HG03025 (cell line): ENCODE measurements at regions not wholly inside any gene's neighbourhood (a gene's known extent, or its start where the extent isn't known, plus 50 kb on each side); places are given as distances from the start of the nearest gene placed in this dataset.

Experiments used
- ATAC-seq: cut with Tn5 transposase; IDR thresholded peaks from one replicate; pipeline ENCODE4 v1.9.1; 2021; ENCODE audit warnings: mild to moderate bottlenecking, moderate library complexity; ENCODE audit not compliant: unreplicated experiment, low FRiP score

DNA sequence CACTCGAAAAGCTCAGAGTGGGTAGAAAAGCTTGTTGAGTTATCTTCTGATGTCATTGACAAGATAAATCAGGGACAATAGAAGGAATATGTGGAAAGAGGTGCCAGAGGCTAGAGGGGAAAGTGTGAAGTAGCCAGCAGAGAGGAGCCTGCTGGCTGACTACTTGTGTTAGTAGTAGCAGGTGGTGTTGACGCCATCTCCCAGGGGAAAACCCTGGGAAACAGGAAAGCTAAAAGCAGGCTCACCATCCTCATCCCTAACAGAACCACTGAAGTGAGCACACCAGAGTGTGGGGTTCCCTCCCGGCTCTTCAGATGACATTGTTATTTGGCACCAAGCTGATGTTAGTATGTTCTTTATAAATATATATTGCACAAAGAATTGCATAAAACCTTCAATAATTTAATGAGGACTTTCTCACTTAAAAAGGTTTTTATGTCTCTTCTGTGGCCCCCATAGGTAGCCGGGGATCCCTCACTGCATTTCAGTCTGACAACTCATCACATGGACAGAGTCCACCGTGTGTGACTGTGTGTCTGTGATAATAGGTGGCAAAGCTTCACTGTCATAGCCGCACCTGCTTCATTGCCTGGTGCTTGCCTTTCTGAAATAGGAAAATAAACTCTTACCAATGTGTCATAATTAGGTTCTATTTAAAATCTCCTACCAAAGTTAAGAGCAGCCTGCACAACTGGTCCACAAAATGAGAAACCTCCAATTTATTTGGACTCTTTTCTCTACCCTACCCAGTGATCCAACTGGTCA lies 63.2 kb upstream of the TOP3B start:
- ATAC-seq = no peak

DNA sequence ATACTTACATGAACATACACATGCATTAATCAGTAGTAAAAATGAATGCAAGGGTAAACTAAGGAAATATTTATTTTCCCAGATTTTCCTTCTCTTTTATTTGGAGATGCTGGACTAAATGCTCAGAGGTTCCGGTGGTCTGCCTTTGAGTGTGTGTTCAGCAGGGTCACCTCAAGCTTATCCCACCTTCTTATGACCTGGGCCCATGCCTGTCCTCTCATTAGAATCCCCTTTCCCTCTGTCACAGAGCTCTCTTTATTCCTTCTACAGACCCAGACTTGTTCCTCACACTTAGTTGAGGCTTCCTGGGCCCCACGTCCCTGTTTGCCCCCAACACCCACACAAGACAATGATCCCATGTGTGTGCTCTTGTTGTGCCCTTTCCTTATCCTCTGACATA lies 61.6 kb upstream of the TOP3B start:
- no peak for ATAC-seq

DNA sequence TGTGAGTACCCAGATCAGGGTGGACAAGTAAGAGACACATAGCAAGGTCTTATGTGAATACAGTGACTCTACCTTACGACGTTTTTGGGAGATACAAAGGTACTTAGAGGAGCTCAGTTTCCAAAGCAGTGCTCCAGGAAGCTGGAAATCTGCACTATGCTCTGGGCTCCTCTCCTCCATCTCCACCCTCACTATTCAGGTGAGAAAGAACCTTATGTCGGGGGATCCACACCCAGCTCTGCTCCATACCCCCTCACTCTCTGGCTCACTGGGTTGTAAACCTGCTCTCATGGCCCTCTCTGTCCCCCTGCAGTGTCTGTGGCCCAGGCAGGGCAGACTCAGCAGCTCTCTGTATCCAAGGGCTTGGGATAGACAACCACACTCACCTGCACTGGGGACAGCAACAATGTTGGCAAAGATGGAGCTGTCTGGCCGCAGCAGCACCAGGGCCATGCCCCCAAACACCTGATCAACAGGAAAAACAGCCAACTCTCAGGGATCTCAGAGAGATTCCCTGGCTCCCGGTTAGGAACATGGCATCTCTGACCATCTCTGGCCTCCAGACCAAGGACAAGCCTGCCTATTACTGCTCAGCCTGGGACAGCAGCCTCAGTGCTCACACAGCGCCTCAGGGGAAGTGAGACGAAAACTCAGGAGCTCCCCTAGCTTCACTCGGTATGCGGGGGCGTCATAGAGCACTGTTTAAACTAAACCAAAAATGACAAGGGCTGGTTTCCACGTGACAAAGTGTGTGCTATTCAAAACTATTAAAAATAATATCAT lies 60.9 kb upstream of the TOP3B start:
- ATAC-seq = no peak

DNA sequence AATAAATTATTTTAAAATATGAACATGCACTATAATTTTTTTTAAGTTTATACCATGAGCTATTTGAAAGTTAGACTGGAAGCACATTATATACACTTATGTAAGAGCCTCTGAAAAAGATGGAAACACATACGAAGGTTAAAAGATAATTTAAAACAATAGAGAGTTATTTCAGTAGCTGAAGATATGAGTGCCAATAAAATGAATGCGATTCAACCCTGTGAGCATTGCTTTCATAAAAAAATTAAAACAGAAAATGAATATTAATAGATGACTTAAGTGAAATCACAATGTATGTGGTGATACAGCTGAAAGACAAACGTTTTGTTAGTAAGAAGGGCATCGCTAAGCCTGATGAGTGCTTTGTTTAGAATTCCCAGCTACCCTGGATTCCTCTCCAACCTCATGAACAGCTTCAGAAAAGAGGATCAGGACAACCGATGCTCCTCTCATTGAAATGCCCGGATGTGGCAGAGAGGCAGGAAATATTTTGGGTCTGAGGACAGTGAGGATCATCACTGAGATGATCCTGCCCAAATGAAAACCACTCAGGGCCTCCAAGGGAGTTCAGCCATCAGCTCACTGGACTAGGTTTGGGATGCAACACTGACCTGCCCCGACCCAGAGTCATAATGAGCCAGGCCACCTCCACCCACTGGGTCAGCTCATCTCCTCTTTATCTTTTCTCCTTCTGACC lies 60.2 kb upstream of the TOP3B start:
- ATAC-seq = no peak

DNA sequence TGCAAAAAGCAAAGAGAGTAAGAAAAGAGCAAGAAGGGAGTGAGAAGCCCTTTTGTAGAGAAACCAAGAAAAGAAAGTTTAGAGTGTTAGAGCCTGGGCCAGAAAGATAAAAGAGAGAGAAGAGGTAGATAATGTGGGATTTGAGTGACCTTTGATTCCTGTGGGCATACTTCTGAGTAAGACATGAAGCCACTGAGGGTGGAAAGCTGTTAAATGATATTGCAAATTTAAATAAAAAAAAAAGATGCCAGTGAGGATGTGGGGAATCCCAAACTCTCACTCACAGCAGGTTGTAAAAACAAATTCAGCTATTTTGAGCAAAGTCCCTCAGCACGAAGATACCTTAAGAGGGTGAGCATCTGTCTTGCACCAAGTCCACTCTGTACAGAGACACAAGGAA lies 59.4 kb upstream of the TOP3B start:
- no peak for ATAC-seq

DNA sequence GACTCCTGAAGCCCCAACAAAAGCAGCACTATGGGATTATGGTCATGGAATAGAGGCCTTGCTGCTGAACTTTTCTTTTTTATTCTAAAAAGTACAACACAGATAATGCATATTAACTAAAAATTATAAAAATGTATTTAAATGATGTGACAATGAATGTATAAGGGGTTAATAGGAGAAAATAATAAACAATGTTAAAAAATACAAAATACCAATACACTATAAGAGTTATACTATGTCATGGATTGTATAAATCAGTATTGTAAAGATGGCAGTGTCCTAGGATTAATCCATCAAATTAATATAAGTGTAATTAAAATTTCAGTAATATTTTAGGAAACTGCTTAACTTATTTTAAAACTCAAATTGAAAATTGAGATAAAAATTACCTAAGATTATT lies 58.3 kb upstream of the TOP3B start:
- no peak for ATAC-seq

DNA sequence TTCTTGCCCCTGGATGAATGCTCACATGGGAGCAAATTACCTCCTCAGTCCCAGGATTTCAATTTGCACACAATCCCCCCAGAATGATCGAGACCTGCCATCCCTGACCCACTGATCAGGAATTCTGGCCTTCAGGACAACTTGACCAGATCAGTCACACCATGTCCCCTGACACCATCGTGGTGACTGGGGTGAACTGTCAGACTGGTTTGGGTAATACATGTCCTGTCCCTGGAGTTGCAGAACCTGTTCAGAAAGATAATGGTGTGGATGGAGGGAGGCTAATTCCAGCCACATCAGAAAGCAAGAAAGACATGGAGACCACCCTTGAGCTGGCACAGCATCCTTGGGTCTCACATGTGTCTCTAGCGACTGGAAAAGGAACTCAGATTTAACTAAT lies 57.9 kb upstream of the TOP3B start:
- ATAC-seq = no peak

DNA sequence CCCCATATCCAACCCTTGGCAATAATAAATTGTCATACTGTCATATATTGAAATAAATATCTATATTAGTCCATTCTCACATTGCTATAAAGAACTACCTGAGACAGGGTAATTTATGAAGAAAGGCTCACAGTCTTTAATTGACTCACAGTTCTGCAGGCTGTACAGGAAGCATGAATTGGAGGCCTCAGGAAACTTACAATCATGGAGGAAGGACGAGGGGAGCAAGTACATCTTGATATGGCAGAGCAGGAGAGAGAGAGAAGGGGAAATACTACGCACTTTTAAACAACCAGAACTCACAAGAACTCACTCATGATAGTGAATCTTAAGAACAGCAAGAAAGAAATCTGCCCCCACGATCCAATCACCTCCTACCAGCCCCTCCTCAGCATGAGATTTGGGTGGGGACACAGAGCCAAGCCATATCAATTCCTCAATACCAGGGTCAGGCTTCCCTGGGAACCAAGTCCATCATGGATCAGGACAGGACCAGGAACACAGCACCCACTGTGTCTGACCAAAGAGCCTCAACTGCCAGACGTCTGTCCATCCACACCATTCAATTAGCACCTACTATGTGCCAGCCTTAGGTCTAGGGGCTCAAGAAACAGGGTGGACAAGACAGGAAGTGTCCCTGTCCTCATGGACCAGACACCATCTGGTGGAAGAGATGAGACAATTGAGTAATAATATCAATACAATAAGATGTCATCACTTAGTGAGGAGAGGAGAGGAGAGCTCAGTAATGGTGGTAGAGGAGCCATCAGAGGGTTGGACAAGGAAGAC lies 56.9 kb upstream of the TOP3B start:
- ATAC-seq = no peak

DNA sequence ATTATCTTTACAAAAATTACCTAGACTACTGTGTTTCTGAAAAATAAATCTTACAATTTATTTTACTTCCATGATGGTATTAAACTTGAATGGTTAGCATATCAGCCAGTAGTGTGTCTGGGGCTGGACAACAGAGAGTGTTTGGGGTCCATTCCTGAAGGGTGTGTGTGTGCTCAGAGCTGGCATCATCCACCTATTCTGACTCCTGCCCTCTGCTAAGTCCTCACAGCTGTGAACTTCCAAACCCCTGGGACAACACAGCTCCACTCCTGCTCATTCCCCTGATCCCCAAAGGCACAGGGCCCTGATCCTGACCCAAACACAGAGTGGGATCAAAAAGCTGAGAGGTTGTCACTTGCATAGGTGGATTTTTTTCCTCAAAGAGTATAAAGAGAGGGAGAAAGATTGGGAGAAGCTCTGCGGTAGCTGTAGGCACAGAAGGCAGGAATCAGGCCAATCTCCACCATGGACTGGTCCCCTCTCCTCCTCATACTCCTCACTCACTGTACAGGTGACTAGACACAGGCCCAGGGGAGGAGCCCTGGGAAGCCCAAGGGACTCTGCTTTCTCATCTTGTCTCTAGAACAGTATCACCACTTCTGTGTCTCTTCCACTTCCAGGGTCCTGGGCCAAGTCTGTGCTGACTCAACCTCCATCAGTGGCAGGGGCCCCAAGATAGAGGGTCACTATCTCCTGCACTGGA lies 55.7 kb upstream of the TOP3B start:
- no peak for ATAC-seq

DNA sequence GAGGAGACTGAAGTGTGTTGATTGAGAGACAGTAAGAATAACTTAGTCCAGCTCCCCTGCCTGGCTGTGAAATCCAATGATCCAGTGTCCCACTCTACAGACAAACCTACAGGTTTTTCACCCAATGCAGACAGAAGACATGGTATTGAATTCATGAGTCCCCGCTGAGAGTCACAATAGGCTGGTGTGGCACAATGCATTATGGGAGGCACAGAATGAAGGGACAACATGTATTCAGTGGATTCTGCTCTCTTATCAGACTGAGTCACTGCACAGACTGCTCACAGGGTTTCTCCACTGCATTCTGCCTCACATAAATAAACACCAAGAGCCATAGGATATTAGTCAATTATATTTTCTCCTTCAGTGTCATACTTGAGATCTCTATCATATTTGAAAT lies 55.2 kb upstream of the TOP3B start:
- no peak for ATAC-seq

DNA sequence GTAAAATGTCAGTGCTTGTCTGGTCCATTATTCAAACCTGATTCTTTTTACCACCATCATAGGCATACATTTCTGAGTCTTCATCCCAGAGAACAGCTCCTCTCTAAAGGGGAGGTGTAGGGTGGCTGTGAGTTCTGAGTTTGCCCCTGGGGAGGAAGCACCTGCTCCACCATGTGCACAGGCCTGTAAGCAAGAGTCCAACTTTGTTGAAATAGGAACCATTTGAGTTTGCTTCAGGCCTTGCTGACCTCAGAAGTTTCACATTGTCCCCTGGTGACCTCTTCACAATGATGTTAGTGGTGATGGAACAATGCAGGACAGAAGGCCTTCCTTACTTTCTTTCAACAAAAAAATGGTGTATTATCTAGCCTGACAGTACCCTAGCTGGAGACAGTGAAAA lies 54.6 kb upstream of the TOP3B start:
- no peak for ATAC-seq

DNA sequence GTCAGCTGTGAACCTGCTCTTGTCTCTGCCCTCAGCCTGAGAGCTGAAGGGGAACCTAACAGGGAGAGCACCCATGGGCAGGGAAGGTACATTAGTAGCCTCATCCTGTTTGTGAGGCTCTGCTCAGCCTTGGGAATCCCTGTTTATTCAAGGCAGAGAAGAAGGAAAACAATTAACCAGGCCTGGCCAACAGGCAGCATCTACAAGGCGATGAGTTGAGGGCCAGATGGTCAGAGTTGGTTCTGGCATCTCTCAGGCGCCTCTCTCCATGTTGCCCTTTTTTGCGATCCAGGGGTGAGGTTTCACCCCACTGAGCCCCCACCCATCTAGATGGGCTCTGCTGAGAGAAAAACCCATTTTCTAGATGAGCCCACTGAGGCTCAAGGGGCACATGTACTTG lies 54.0 kb upstream of the TOP3B start:
- no peak for ATAC-seq

DNA sequence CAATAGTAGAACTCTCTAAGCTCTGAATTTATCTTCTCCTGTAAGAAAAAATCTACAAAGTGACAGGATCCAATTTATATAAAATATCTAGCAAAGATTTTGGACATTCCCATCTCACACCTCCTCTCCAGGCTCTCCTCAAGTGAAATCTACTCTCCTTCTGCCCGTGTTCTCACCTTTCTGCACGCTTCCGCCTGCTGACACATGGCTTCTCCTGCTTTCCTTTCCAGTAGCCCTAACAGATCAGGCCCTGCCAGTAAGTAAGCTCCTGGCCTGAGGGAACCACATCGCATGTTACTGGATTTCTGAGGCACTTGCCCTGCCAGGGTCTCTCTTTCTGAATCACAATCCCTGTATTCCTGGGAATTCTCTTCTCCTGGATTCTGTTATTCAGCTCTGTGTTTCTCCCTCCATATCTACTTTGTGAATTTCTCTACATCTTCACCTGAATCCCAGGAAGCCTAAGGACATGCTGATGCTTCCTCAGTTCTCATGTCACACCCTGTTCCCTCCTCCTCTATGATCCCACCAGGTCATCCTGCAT lies 53.3 kb upstream of the TOP3B start:
- no peak for ATAC-seq

DNA sequence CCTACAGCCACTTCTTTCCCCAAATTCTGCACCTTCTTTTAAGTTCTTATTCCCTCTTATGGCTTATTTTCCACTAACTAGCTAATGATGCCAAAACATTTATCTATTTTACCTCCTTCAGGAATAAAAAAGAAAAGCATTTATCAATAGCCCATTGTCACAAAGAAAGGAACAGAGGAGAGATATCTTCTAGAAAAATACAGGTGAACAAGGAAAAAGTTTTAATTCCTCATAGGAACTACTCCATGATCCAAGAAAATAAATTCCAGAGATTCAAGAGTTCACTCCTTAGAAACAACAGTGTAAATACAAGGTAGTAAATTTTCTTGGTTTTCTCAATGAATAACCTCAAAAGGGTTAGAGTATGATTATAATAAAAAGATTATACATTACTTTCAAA lies 52.6 kb upstream of the TOP3B start:
- no peak for ATAC-seq

DNA sequence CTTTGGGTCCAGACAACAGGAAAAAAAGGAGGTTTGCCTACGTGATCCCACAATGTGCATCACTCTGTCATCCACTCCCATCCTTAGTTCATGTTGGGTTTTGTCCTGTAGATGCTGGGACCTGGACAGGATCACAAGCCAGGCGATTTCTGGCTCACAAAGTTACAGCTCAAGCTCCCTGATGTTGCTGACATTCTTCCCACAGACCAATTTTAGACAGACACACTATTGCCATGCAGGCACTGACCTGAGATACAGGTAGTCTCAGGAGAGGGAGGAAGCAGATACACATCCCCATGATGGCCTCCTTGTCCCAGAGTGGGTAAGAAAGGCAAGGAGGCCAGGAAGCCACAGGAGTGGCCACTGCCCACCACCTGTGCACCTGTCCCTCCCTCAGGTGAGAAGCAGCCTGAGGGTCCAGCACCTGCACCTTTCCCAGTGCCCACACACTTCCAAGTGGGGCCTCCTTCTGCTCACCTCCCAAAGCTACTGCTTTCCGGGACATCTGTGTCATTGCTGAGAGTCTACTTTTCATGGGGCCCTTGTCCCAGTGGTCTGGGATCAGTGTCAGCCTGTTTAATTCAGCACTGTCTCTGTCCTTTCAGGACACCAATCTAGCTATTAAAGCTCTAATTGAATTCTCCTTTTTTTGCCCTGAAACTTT lies 52.0 kb upstream of the TOP3B start:
- ATAC-seq = no peak

DNA sequence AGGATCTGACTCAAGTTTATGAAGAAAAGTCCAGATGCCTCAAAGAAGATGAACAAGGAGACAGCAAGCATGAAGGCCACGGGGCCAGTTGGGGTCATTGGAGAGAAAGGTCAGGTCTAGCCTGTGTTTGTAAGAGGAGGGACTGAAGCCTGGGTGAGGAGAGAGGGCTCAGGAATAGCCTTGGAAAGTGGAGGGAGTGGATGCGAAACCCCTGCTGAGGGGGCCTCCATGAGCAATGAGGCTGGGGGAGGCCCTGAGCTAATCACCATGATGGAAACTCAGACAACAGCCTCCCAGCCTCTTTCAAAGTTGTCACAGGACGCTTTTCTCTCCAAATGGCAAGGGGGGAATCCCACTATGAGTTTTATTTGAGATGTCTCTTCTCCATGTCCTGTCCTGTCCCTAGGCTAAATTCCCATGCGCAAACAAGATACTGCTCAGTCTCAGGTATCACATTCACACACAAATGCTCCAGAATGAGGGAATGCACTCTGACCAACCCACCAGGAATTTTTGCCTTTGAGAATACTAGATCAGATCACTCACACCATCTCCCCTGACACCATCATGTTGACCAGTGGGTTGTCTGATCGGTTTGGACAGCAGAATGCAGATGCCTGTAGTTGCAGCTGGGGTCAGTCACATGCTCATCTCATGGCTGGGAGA lies 51.3 kb upstream of the TOP3B start:
- no peak for ATAC-seq

DNA sequence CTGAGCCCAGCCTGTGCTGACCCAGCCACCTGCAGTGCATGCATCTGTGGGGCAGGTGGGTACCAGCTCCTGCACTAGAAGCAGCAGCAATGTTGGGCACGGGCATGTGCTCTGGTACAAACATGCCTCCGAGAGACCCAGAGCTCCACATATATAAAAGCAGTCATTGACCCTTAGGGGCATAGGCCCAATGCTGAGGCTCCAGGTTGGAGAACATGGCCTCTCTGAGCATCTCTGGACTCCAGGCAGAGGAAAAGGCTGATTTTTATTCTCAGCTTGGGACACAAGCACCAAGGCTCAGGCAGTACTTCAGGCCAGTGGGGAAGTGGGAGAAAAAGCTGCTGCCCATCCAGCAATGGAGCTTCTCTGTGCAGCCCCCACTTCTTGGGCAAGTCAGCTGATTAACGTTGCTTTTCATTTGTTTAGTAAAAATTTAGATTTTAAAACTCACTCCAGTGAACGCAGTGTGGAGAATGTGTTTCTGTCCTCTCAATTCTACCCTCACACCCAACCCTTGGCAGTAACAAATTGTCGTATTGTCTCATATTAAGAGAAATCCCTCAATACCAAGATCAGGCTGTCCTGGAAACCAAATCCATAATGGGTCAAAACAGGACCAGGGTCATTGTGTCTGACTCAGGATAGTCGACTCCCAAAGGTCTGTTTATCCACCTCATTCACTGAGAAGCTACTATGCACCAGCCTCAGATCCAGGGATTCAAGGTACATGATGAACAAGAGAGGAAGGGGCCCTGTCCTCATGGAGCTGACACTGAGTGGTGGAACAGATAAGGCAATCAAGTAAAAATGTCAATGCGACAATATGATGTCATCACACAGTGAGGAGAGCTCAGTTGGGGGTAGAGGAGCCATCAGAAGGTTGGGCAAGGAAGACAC lies 50.6 kb upstream of the TOP3B start:
- ATAC-seq = no peak
